Testis (tissue), 2 donors: ENCODE measurements at regions not wholly inside any gene's neighbourhood (a gene's known extent, or its start where the extent isn't known, plus 50 kb on each side); places are given as distances from the start of the nearest gene placed in this dataset.

Experiments used
- DNase-seq: peaks from one replicate; pipeline ENCODE4 v3.0.0-alpha.2; 2019
- H3K27ac ChIP-seq, 2 donors: fragments of 200-600 bp; sonication (generic); one replicate each; pipeline ENCODE4 v1.5.1; 2019
- H3K27me3 ChIP-seq: fragments of 200-600 bp; sonication (generic); one replicate; pipeline ENCODE4 v1.5.1; 2019
- H3K36me3 ChIP-seq: fragments of 200-600 bp; sonication (generic); one replicate; pipeline ENCODE4 v1.5.1; 2017; ENCODE audit warnings: low read depth; ENCODE audit errors: missing control alignments
- H3K4me1 ChIP-seq: fragments of 200-600 bp; sonication (generic); one replicate; pipeline ENCODE4 v1.5.1; 2019
- H3K4me3 ChIP-seq, 2 donors: fragments of 200-600 bp; sonication (generic); one replicate each; pipeline ENCODE4 v1.5.1; 2017 to 2019
- H3K9me3 ChIP-seq: fragments of 200-600 bp; sonication (generic); one replicate; pipeline ENCODE4 v1.5.1; 2017
- CTCF ChIP-seq, 3 experiments: fragments of 450-650 bp in 2 of 3; fragments of 200-600 bp in 1 of 3; sonication (generic) in 1 of 3; IDR thresholded peaks; one replicate each; pipeline ENCODE4 v1.5.1; 2016 to 2019; ENCODE audit warnings: antibody characterized with exemption in 3 of 3, mild to moderate bottlenecking in 2 of 3, moderate library complexity in 1 of 3
- POLR2A ChIP-seq: fragments of 450-650 bp; IDR thresholded peaks from one replicate; pipeline ENCODE4 v1.6.1; 2017; ENCODE audit warnings: antibody characterized with exemption, mild to moderate bottlenecking, moderate library complexity
- WGBS, 2 donors: methylation state at CpG; one replicate each; pipeline ENCODE4 v1.1.5; 2018; 5-methylcytosine and 5-hydroxymethylcytosine counted together
- intact Hi-C: fragments of 100-400 bp; cut with DNase I; formaldehyde crosslinking; loops from one replicate; pipeline ENCODE4 v1.15.1; 2023; ENCODE audit warnings: low total_unique reads

- H3K4me1 ChIP-seq, result no peaks in the 10 kb centered on the region
- no peak overlapping the region for H3K4me3 ChIP-seq
- H3K36me3 ChIP-seq, result no peaks in the 10 kb centered on the region
- H3K27ac ChIP-seq, result no peak overlapping the region
- TF ChIP-seq POLR2A (no peak), CTCF (IDR thresholded peaks at IDR 0.05) (no peak)
- DNase-seq, result no peak
- intact Hi-C loops, result no loop called here
- 45 to 53% methylated on average over 1 of the region's 1 CpG for WGBS, 2 donors
- H3K27me3 ChIP-seq, result no peaks in the 10 kb centered on the region
- no peaks in the 10 kb centered on the region for H3K9me3 ChIP-seq
Observed at GRCh38 chr6:91754691-91755090, 1167.8 kb upstream of the MAP3K7 start.

GRCh38 chr6:91751526-91751925, 1164.7 kb upstream of the MAP3K7 start:
- Histone ChIP-seq H3K9me3 (no peaks in the 10 kb centered on the region), H3K36me3 (no peaks in the 10 kb centered on the region), H3K4me1 (no peaks in the 10 kb centered on the region), H3K27me3 (no peaks in the 10 kb centered on the region), H3K27ac (no peak overlapping the region), H3K4me3 (no peak overlapping the region)
- no peak for TF ChIP-seq POLR2A
- no peak for TF ChIP-seq CTCF (IDR thresholded peaks at IDR 0.05)
- 81 to 86% methylated on average over 6 of the region's 6 CpGs for WGBS, 2 donors
- DNase-seq, result no peak
- intact Hi-C loops, result no loop called here

GRCh38 chr6:91744566-91744965, 1157.7 kb upstream of the MAP3K7 start:
- DNase-seq, result no peak
- 85 to 89% methylated on average over 3 of the region's 3 CpGs for WGBS, 2 donors
- TF ChIP-seq POLR2A, result no peak
- TF ChIP-seq CTCF (IDR thresholded peaks at IDR 0.05), result no peak

GRCh38 chr6:91743756-91744155, 1156.9 kb upstream of the MAP3K7 start:
- no peaks in the 10 kb centered on the region for H3K27me3 ChIP-seq
- no peak overlapping the region for H3K27ac ChIP-seq
- WGBS, 2 donors, result 72 to 78% methylated on average over 2 of the region's 2 CpGs
- intact Hi-C loops, result no loop called here
- no peaks in the 10 kb centered on the region for H3K9me3 ChIP-seq
- TF ChIP-seq POLR2A (no peak), CTCF (IDR thresholded peaks at IDR 0.05) (no peak)
- H3K4me1 ChIP-seq, result no peaks in the 10 kb centered on the region
- no peaks in the 10 kb centered on the region for H3K36me3 ChIP-seq
- no peak for DNase-seq
- H3K4me3 ChIP-seq, result no peak overlapping the region

More at GRCh38 chr6:91744566-91744965, 1157.7 kb upstream of the MAP3K7 start:
- intact Hi-C loops, result no loop called here
- H3K36me3 ChIP-seq, result no peaks in the 10 kb centered on the region
- no peak overlapping the region for H3K27ac ChIP-seq
- H3K4me3 ChIP-seq, result no peak overlapping the region
- no peaks in the 10 kb centered on the region for H3K4me1 ChIP-seq
- no peaks in the 10 kb centered on the region for H3K9me3 ChIP-seq
- no peaks in the 10 kb centered on the region for H3K27me3 ChIP-seq

GRCh38 chr6:91731939-91732338, 1145.1 kb upstream of the MAP3K7 start:
- DNase-seq, result no peak
- H3K9me3 ChIP-seq, result no peaks in the 10 kb centered on the region
- TF ChIP-seq POLR2A (no peak), CTCF (IDR thresholded peaks at IDR 0.05) (no peak)
- no peak overlapping the region for H3K27ac ChIP-seq
- no peak overlapping the region for H3K4me3 ChIP-seq
- no peaks in the 10 kb centered on the region for H3K4me1 ChIP-seq
- intact Hi-C loops, result no loop called here
- H3K27me3 ChIP-seq, result no peaks in the 10 kb centered on the region
- no peaks in the 10 kb centered on the region for H3K36me3 ChIP-seq
